ENCODE measurements at regions not wholly inside any gene's neighbourhood (a gene's known extent, or its start where the extent isn't known, plus 50 kb on each side); places are given as distances from the start of the nearest gene placed in this dataset.

DNA sequence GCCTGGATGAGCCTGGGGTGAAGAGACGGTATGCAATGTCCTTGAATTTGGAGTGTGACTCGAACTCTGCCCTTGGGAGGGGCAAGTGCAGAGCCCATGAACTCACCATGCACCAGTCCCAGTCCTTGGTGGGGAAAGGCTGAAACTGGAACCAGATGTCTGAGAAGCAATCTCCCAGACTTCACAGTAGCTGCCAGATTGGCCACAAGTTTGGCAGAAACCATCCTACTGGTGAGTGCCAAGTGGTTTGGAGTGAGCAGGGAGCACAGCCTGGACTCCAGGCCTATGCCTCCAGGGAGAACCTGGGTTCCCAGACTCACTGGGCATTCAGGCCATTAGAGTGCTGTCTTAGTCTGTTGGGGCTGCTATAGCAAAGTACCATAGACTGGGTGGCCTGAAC, 99.6 kb upstream of the LYZL1 start:
- TF ChIP-seq CTCF (IDR thresholded peaks at IDR 0.05; ENCODE audit: low read length) (no peak), EZH2 (IDR thresholded peaks at IDR 0.05; ENCODE audit: borderline replicate concordance, low read length) (no peak)

All from OCI-LY1 (cell line).